ENCODE measurements at regions not wholly inside any gene's neighbourhood (a gene's known extent, or its start where the extent isn't known, plus 50 kb on each side); places are given as distances from the start of the nearest gene placed in this dataset.

GRCh38 chr19:5396963-5397362, 56.4 kb upstream of the PTPRS start:
- peaks cover 28% of the 10 kb centered on the region for H3K27me3 ChIP-seq (ENCODE audit: control insufficient read depth, insufficient read depth, low read length)
- H3K36me3 ChIP-seq (ENCODE audit: control insufficient read depth, insufficient read depth, low read length), result no peaks in the 10 kb centered on the region
- H3K27ac ChIP-seq (ENCODE audit: insufficient read depth, low read length), result no peak overlapping the region
- no peak overlapping the region for H3K4me3 ChIP-seq (replicated peaks in 1 of 4; ENCODE audit: control extremely low read depth in 1 of 4, insufficient read depth in 1 of 4, low read depth in 3 of 4, low read length in 4 of 4)
- no peak overlapping the region for H3K9ac ChIP-seq (ENCODE audit: insufficient read depth, low read length)
- no peaks in the 10 kb centered on the region for H3K79me2 ChIP-seq (ENCODE audit: control insufficient read depth, insufficient read depth, low read length)
- no peaks in the 10 kb centered on the region for H3K9me3 ChIP-seq (ENCODE audit: control insufficient read depth, insufficient read depth, low read depth, low read length)
- TF ChIP-seq, protein P1, sequence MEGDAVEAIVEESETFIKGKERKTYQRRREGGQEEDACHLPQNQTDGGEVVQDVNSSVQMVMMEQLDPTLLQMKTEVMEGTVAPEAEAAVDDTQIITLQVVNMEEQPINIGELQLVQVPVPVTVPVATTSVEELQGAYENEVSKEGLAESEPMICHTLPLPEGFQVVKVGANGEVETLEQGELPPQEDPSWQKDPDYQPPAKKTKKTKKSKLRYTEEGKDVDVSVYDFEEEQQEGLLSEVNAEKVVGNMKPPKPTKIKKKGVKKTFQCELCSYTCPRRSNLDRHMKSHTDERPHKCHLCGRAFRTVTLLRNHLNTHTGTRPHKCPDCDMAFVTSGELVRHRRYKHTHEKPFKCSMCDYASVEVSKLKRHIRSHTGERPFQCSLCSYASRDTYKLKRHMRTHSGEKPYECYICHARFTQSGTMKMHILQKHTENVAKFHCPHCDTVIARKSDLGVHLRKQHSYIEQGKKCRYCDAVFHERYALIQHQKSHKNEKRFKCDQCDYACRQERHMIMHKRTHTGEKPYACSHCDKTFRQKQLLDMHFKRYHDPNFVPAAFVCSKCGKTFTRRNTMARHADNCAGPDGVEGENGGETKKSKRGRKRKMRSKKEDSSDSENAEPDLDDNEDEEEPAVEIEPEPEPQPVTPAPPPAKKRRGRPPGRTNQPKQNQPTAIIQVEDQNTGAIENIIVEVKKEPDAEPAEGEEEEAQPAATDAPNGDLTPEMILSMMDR (conservative IDR thresholded peaks at IDR 0.05 in 1 of 2, IDR thresholded peaks at IDR 0.05 in 1 of 2; ENCODE audit: low read depth in 1 of 2, low read length in 2 of 2), result no peak
- TF ChIP-seq EZH2 (IDR thresholded peaks at IDR 0.05; ENCODE audit: low read length, missing control alignments), result no peak
- no peaks in the 10 kb centered on the region for H4K20me1 ChIP-seq (ENCODE audit: control insufficient read depth, extremely low read depth, insufficient read depth, low read length)
- no peak for DNase-seq (ENCODE audit: low read depth in 2 of 2)
- no peak overlapping the region for H3K4me2 ChIP-seq (ENCODE audit: extremely low read depth, insufficient read depth, low read length)
- no peak overlapping the region for H2AFZ ChIP-seq (ENCODE audit: low read length)
- H3K4me1 ChIP-seq (ENCODE audit: control insufficient read depth, extremely low read depth, insufficient read depth, low read length), result no peaks in the 10 kb centered on the region

- no peak overlapping the region for H3K27ac ChIP-seq (ENCODE audit: insufficient read depth, low read length)
- H3K4me3 ChIP-seq (replicated peaks in 1 of 4; ENCODE audit: control extremely low read depth in 1 of 4, insufficient read depth in 1 of 4, low read depth in 3 of 4, low read length in 4 of 4), result no peak overlapping the region
- H3K79me2 ChIP-seq (ENCODE audit: control insufficient read depth, insufficient read depth, low read length), result no peaks in the 10 kb centered on the region
- H3K27me3 ChIP-seq (ENCODE audit: control insufficient read depth, insufficient read depth, low read length), result peaks cover 25% of the 10 kb centered on the region
- no peak overlapping the region for H3K4me2 ChIP-seq (ENCODE audit: extremely low read depth, insufficient read depth, low read length)
- no peak overlapping the region for H3K9ac ChIP-seq (ENCODE audit: insufficient read depth, low read length)
- no peaks in the 10 kb centered on the region for H4K20me1 ChIP-seq (ENCODE audit: control insufficient read depth, extremely low read depth, insufficient read depth, low read length)
- no peak overlapping the region for H2AFZ ChIP-seq (ENCODE audit: low read length)
- no peak for DNase-seq (ENCODE audit: low read depth in 2 of 2)
- TF ChIP-seq EZH2 (IDR thresholded peaks at IDR 0.05; ENCODE audit: low read length, missing control alignments), result no peak
- TF ChIP-seq, protein P1 (conservative IDR thresholded peaks at IDR 0.05 in 1 of 2, IDR thresholded peaks at IDR 0.05 in 1 of 2; ENCODE audit: low read depth in 1 of 2, low read length in 2 of 2), result no peak
- no peaks in the 10 kb centered on the region for H3K4me1 ChIP-seq (ENCODE audit: control insufficient read depth, extremely low read depth, insufficient read depth, low read length)
- H3K9me3 ChIP-seq (ENCODE audit: control insufficient read depth, insufficient read depth, low read depth, low read length), result no peaks in the 10 kb centered on the region
- H3K36me3 ChIP-seq (ENCODE audit: control insufficient read depth, insufficient read depth, low read length), result no peaks in the 10 kb centered on the region
Observed at GRCh38 chr19:5397804-5398692, 57.2 kb upstream of the ZNRF4 start.

GRCh38 chr19:5398693-5399057, 56.5 kb upstream of the ZNRF4 start:
- TF ChIP-seq EZH2 (IDR thresholded peaks at IDR 0.05; ENCODE audit: low read length, missing control alignments), result no peak
- TF ChIP-seq, protein P1 (conservative IDR thresholded peaks at IDR 0.05 in 1 of 2, IDR thresholded peaks at IDR 0.05 in 1 of 2; ENCODE audit: low read depth in 1 of 2, low read length in 2 of 2), result no peak
- Histone ChIP-seq H3K9me3 (ENCODE audit: control insufficient read depth, insufficient read depth, low read depth, low read length) (no peaks in the 10 kb centered on the region), H3K4me3 (replicated peaks in 1 of 4; ENCODE audit: control extremely low read depth in 1 of 4, insufficient read depth in 1 of 4, low read depth in 3 of 4, low read length in 4 of 4) (no peak overlapping the region), H3K9ac (ENCODE audit: insufficient read depth, low read length) (no peak overlapping the region), H3K79me2 (ENCODE audit: control insufficient read depth, insufficient read depth, low read length) (no peaks in the 10 kb centered on the region), H2AFZ (ENCODE audit: low read length) (no peak overlapping the region), H3K4me2 (ENCODE audit: extremely low read depth, insufficient read depth, low read length) (no peak overlapping the region), H4K20me1 (ENCODE audit: control insufficient read depth, extremely low read depth, insufficient read depth, low read length) (no peaks in the 10 kb centered on the region), H3K4me1 (ENCODE audit: control insufficient read depth, extremely low read depth, insufficient read depth, low read length) (no peaks in the 10 kb centered on the region), H3K27ac (ENCODE audit: insufficient read depth, low read length) (no peak overlapping the region), H3K27me3 (ENCODE audit: control insufficient read depth, insufficient read depth, low read length) (peaks cover 19% of the 10 kb centered on the region), H3K36me3 (ENCODE audit: control insufficient read depth, insufficient read depth, low read length) (no peaks in the 10 kb centered on the region)
- DNase-seq (ENCODE audit: low read depth in 2 of 2), result no peak
